Femur (tissue), 1 donor: ENCODE measurements at regions not wholly inside any gene's neighbourhood (a gene's known extent, or its start where the extent isn't known, plus 50 kb on each side); places are given as distances from the start of the nearest gene placed in this dataset.
"Not testable (repeated sequence)": the region's sequence is repeated elsewhere in the genome, so short reads cannot be mapped to it uniquely, and the experiment has no call there.

Source experiments
- DNase-seq: peaks from one replicate; pipeline ENCODE4 v3.0.0-alpha.2; 2017

GRCh38 chr3:150357923-150358607 lies 50.0 kb upstream of the TSC22D2 start:
- no peak for DNase-seq

GRCh38 chr3:150357140-150357539 lies 51.0 kb upstream of the TSC22D2 start:
- no peak for DNase-seq

DNA sequence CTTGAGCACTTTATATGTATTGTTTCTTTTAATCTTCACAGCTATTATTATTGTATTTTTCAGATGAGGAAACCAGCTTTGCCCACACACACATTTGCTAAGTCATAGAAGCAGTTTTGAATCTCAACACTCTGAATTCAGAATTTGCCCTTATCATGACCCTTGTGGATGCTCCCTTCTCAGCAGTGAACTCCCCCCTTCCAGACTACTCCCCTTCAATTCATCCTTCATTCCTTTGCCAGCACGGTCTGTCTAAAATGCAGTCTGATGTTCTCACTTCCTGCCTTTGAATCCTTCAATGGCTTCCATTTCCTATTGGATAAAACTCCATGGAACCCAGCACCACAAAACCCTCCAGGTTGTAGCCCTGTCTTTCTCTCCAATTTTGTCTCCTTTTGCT lies 52.5 kb upstream of the TSC22D2 start:
- no peak for DNase-seq

GRCh38 chr3:150352931-150353330 lies 55.2 kb upstream of the TSC22D2 start:
- no peak for DNase-seq

GRCh38 chr3:150351398-150351797 lies 56.7 kb upstream of the TSC22D2 start:
- no peak for DNase-seq

GRCh38 chr3:150349314-150350097 lies 58.6 kb upstream of the TSC22D2 start:
- DNase-seq = peak; percentile 54

GRCh38 chr3:150348500-150348899 lies 59.6 kb upstream of the TSC22D2 start:
- DNase-seq = no peak

GRCh38 chr3:150346981-150347863 lies 60.9 kb upstream of the TSC22D2 start:
- DNase-seq = no peak

DNA sequence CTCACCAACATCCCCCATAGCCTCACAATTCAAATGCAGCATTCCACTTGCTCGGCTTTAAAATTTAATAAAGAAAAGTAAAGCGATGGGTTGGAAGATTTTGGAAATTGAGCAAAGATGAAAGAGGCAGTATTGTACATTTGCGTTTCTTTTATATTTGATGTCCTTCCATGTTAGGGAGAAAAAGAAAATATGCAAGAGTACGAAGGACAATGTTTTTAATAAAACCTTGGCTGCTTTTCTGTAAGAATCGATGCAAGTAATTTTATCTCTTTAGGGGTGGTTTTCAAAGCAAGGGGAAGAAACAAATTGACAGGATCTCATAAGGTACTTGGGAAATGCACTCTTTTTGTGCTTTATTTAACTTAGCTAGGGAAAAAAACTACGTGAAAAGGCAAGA lies 61.8 kb upstream of the TSC22D2 start:
- DNase-seq = no peak

DNA sequence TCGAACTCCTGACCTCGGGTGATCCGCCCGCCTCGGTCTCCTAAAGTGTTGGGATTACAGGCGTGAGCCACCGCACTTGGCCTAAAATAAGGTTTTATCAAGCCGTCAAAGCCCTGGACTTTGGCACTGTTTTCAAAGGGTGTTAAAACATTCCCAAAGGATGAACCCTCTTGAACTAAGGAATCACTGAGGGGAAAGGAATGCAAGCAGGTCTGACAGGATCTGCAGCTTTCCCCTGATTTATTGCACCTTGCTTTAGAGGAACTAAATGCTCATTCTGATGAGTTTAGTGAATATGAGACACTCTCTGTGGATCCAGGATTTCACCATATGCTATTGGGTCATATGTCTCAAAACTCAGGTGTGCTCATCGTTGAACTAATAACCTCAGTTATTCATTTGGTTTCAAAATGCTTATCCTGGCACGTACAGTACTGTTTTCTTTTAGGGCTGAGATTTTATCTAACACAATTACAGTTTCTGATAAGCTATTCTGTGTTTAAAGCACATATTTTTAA lies 63.0 kb upstream of the TSC22D2 start:
- no peak for DNase-seq

DNA sequence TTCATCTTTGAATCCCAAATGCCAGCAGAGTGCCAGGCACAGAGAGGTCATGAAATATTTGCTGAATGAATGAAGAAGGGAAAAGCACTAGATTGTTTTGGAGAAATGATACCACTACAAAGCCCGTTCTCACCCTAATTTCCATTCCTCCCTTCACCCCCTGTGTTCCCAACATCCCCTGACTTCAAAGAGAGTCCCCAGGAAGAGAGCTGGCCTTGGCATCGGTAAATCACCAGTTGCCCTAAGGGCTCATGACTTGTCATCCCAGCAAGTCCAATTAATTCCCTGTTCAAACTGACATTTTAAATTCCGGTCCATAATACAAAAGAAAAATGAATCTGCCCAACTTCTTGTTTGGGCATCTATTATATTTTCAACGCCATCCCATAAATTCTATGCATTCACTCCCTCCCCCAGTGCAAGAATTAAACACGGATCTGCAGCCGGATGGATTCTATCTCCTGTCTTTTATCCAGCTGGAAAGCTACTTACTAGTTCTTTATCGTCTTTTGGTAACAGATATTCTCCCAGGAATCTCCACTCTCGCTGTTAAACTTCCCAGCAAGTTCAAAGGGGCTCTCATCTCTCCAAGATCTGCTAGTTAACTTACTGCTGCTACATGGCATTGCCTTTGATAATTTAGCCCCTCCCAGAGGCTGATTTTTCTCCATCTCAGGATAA lies 63.9 kb upstream of the TSC22D2 start:
- DNase-seq = no peak

GRCh38 chr3:150342896-150343467 lies 65.1 kb upstream of the TSC22D2 start:
- DNase-seq = no peak

DNA sequence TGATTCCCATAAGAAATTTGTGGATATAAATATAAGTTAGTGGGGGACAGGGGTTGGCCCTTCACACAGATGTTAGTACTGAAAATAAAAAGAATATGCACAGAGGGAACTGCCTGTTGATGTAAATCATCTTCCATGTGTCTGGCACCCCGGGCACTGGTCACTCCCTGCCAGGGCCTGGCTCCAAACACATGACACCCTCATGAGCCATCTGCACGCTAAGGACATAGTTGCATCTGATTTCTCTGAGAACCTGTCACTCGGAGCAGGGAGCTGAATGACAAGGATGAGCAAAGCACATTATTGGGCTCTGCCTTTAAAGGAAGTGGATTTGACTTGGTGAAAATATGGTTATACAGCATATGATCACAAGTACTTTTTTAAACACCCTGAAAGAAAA lies 66.2 kb upstream of the TSC22D2 start:
- DNase-seq = peak; percentile 32

DNA sequence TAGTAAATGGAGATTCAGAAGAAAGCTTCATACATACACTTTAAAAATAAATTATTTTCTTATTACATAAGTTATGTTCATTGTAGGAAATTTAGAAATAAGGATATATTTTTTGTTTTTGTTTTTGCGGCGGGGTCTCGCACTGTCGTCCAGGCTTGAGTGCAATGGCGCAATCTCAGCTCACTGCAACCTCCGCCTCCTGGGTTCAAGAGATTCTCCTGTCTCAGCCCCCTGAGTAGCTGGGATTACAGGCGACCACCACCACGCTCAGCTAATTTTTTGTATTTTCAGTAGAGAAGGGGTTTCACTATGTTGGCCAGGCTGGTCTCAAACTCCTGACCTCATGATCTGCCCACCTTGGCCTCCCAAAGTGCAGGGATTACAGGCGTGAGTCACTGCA lies 71.7 kb upstream of the TSC22D2 start:
- not testable (repeated sequence) for DNase-seq

DNA sequence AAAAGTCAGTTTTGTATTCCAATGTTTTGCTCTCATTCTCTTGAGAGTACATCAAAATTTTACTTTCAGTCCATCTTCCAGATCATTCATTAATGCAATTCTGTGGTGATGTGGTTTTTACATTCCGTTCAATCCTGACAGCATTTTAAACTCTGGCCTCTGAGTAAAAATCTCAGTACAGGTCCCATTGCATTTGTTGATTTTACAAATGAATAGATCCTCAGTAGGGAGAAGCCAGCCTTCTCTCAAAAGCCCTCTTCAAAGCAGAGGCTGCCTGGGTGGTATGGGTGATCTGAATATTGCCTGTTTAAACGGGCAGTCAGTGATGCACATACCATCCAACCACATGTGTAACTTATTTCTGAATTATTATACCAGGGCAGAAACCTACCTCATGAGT lies 72.5 kb upstream of the TSC22D2 start:
- DNase-seq = no peak

DNA sequence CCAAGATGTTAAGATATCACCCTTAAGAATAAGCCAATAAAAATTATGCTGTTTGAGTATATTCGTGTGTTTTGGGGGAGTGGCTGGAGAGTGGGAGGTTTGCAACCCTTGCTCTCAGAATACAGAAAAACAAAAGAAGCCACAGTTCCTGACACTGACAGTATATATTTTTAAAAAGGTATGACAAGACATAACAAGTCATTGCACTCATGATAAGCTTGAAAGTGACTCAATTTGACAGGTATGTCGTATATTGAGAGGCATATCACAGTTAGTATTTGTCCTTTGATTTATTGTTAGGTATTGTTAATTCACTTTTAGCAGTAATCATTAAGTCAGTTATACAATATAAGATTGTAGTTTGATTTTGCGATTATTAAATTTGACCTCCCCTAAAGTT lies 73.1 kb upstream of the TSC22D2 start:
- no peak for DNase-seq

DNA sequence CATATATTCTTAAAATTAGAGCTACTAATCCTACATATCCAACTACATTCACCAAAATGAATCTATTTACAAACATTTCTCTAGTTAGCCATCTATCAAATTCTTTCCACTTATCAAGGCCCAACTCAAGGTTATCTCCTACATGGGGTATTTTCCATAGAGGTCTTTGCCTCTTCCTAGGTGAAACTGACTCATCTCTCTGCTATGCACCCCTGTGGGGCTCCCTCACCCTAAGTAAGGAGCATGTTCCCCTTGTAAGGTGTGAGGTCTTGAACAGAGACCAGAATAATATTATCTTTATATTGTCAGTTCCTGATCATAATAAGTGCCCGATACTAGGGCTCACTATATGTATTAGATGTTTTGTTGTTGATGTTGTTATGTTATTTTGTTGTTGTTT lies 74.6 kb upstream of the TSC22D2 start:
- no peak for DNase-seq

DNA sequence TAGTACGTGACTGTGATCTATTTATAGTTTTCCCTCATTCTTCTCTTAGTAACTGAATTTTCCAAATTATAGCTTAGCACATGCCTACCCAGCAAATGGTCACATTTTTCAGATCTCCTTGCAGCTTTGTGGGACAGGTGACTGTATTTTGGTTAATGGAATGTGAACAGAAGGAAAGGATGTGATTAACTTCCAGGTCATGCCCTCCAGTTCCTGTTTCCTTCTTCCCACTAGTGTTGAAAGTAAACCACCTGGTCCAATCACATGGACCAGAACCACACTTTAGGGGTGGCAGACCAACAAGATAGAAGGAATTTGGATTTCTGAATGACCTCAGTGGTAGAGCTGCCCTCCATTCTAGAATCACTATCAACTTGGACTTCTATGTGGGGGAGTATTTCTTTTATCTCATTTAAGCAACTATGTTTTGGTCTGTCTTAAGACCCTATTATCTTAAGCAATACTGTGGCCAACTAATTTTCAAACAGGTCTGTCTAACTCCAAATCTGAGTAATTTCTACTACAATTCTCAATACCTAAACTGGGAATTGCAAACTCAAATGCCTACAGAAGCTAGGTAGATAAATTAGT lies 76.0 kb upstream of the TSC22D2 start:
- no peak for DNase-seq

- no peak for DNase-seq
Measured at GRCh38 chr3:150330872-150331271, 77.2 kb upstream of the TSC22D2 start.

DNA sequence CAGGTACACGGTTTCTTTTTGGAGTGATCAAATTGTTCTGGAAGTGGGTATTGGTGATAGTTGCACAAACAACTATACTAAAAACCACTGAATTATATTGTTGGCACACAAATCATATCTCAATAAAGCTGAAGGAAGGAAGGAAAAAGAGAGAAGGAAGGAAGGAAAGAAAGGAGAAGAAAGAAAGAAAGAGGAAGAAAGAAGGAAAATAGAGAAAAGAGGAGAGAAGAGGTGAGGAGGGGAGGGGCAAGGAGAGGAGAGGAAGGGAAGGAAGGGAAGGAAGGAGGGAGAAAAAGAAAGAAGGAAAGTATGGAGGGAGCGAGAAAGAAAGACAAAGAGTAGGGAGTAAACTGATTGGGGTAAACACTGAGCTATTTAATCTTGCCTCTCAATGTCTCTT lies 77.9 kb upstream of the TSC22D2 start:
- no peak for DNase-seq

- no peak for DNase-seq
Measured at GRCh38 chr3:150329408-150329807, 78.7 kb upstream of the TSC22D2 start.

- no peak for DNase-seq
Measured at GRCh38 chr3:150328654-150329040, 79.5 kb upstream of the TSC22D2 start.
